ENCODE measurements at regions not wholly inside any gene's neighbourhood (a gene's known extent, or its start where the extent isn't known, plus 50 kb on each side); places are given as distances from the start of the nearest gene placed in this dataset.

GRCh38 chr2:217412277-217412676, 552.4 kb upstream of the TNP1 start:
- H3K36me3 ChIP-seq, result no peaks in the 10 kb centered on the region
- no peaks in the 10 kb centered on the region for H3K9me3 ChIP-seq
- peak overlapping the region in 7 of 10 donors; percentile 9 to 72 (median 57) for H3K27ac ChIP-seq
- ATAC-seq, result peak in 4 of 8 donors; percentile 2 to 47 (median 30)
- no peak overlapping the region for H3K4me3 ChIP-seq
- peaks cover 0 to 42% (median 20%) of the 10 kb centered on the region in 9 donors for H3K4me1 ChIP-seq
- intact Hi-C loops (cut with DNase I), result no loop called here
- no peaks in the 10 kb centered on the region for H3K27me3 ChIP-seq
- no peak for DNase-seq
- TF ChIP-seq, protein P1, sequence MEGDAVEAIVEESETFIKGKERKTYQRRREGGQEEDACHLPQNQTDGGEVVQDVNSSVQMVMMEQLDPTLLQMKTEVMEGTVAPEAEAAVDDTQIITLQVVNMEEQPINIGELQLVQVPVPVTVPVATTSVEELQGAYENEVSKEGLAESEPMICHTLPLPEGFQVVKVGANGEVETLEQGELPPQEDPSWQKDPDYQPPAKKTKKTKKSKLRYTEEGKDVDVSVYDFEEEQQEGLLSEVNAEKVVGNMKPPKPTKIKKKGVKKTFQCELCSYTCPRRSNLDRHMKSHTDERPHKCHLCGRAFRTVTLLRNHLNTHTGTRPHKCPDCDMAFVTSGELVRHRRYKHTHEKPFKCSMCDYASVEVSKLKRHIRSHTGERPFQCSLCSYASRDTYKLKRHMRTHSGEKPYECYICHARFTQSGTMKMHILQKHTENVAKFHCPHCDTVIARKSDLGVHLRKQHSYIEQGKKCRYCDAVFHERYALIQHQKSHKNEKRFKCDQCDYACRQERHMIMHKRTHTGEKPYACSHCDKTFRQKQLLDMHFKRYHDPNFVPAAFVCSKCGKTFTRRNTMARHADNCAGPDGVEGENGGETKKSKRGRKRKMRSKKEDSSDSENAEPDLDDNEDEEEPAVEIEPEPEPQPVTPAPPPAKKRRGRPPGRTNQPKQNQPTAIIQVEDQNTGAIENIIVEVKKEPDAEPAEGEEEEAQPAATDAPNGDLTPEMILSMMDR (IDR thresholded peaks at IDR 0.05), result no peak

GRCh38 chr2:217410681-217410960, 550.8 kb upstream of the TNP1 start:
- intact Hi-C loops (cut with DNase I), result no loop called here
- Histone ChIP-seq H3K27ac (peak overlapping the region in 1 of 10 donors; percentile 11), H3K4me3 (no peak overlapping the region), H3K27me3 (no peaks in the 10 kb centered on the region), H3K36me3 (no peaks in the 10 kb centered on the region), H3K9me3 (no peaks in the 10 kb centered on the region), H3K4me1 (peaks cover 0 to 42% (median 20%) of the 10 kb centered on the region in 9 donors)
- DNase-seq, result no peak
- TF ChIP-seq, protein P1 (IDR thresholded peaks at IDR 0.05), result no peak
- WGBS, 2 donors, result 76 to 78% methylated on average over 2 of the region's 2 CpGs
- no peak for ATAC-seq

- Histone ChIP-seq H3K27me3 (no peaks in the 10 kb centered on the region), H3K27ac (peak overlapping the region in 2 of 10 donors; percentile 11 to 17), H3K9me3 (no peaks in the 10 kb centered on the region), H3K4me3 (no peak overlapping the region), H3K4me1 (peaks cover 0 to 42% (median 20%) of the 10 kb centered on the region in 9 donors), H3K36me3 (no peaks in the 10 kb centered on the region)
- TF ChIP-seq, protein P1 (IDR thresholded peaks at IDR 0.05), result no peak
- intact Hi-C loops (cut with DNase I), result no loop called here
- ATAC-seq (peak in 3 of 8 donors; percentile 15 to 40 (median 32)), DNase-seq (no peak)
- WGBS, 2 donors, result 69 to 73% methylated on average over 2 of the region's 2 CpGs
Measured at GRCh38 chr2:217409949-217410680, 550.3 kb upstream of the TNP1 start.

DNA sequence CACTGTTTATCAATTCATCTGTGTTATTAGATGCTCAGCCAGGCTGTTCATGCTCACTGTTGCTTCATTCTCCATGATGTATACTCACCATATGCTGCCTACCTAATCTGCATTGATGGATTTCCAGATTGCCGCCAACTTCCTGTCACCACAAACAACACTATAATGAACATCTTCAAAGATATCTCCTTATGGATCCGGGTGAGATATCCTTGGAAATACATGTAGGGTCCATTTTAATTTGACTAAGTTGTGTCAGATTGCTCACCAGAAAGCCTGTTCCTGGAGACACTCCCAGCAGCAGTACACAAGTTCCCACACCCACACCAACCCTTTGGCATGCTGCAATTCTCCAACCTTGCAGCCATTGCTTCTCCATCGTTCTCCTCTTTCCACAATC, 547.5 kb upstream of the TNP1 start:
- ATAC-seq, result no peak
- intact Hi-C loops (cut with DNase I), result no loop called here
- TF ChIP-seq, protein P1 (IDR thresholded peaks at IDR 0.05), result no peak
- no peaks in the 10 kb centered on the region for H3K27me3 ChIP-seq
- WGBS, 2 donors, result 77 to 83% methylated on average over 3 of the region's 3 CpGs
- H3K4me3 ChIP-seq, result no peak overlapping the region
- no peaks in the 10 kb centered on the region for H3K36me3 ChIP-seq
- peaks cover 0 to 44% (median 16%) of the 10 kb centered on the region in 9 donors for H3K4me1 ChIP-seq
- H3K27ac ChIP-seq, result no peak overlapping the region
- no peaks in the 10 kb centered on the region for H3K9me3 ChIP-seq
- DNase-seq, result no peak
